ENCODE measurements at regions not wholly inside any gene's neighbourhood (a gene's known extent, or its start where the extent isn't known, plus 50 kb on each side); places are given as distances from the start of the nearest gene placed in this dataset.

DNA sequence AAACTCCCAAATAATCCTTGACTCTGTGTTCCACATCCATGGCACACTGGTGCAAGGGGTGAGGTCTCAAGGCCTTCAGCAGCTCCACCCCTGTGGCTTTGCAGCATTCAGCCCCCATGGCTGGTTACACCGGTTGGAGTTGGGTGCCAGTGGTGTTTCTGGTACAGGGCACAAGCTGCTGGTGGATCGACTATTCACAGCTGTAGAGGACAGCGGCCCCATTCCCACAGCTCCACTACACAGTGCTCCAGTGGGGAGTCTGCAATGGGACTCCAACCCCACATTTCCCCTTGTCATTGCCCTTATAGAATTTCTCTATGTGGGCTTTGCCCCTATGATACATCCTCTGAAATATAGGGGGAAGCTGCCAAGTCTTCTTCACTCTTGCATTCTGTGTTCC is 64.3 kb upstream of the SGO1 start:
- TF ChIP-seq FOXK2 (IDR thresholded peaks at IDR 0.05): no peak
- TF ChIP-seq HDGF (IDR thresholded peaks at IDR 0.05; ENCODE audit: borderline replicate concordance): no peak
- TF ChIP-seq PKNOX1 (IDR thresholded peaks at IDR 0.05): no peak
- no peak for TF ChIP-seq SP1 (IDR thresholded peaks at IDR 0.05)
- no peak for TF ChIP-seq ARNT (IDR thresholded peaks at IDR 0.05)
- TF ChIP-seq SUZ12 (IDR thresholded peaks at IDR 0.05): no peak
- TF ChIP-seq BHLHE40 (IDR thresholded peaks at IDR 0.05; ENCODE audit: borderline replicate concordance): no peak
- no peak for TF ChIP-seq FOXM1 (IDR thresholded peaks at IDR 0.05; ENCODE audit: borderline replicate concordance)

All from HEK293T (cell line).